Activated CD4-positive, alpha-beta T cell treated with anti-CD3 and anti-CD28 coated beads, Interleukin-2, amount 10 ng/mL, durations not matched to agents 24 days and 14 days (primary cell): ENCODE measurements at regions not wholly inside any gene's neighbourhood (a gene's known extent, or its start where the extent isn't known, plus 50 kb on each side); places are given as distances from the start of the nearest gene placed in this dataset.

ENCODE experiments used
- DNase-seq: peaks from one replicate; pipeline ENCODE4 v3.0.0; 2022
- H3K27ac Mint-ChIP-seq: one replicate; pipeline ENCODE4 v1.8.0; 2022; ENCODE audit warnings: mild to moderate bottlenecking, mixed read lengths
- H3K27me3 Mint-ChIP-seq: one replicate; pipeline ENCODE4 v1.8.0; 2022; ENCODE audit warnings: mixed read lengths
- H3K36me3 Mint-ChIP-seq: one replicate; pipeline ENCODE4 v1.8.0; 2022; ENCODE audit warnings: low read depth, mild to moderate bottlenecking, mixed read lengths
- H3K4me1 Mint-ChIP-seq: one replicate; pipeline ENCODE4 v1.8.0; 2021; ENCODE audit warnings: mixed read lengths
- H3K4me3 Mint-ChIP-seq: one replicate; pipeline ENCODE4 v1.8.0; 2022; ENCODE audit warnings: mild to moderate bottlenecking, moderate library complexity, mixed read lengths
- H3K9me3 Mint-ChIP-seq: one replicate; pipeline ENCODE4 v1.8.0; 2021; ENCODE audit warnings: mixed read lengths
- intact Hi-C: fragments of 100-400 bp; cut with micrococcal nuclease; formaldehyde crosslinking; loops from one replicate; pipeline ENCODE4 v1.15.1; 2023

DNA sequence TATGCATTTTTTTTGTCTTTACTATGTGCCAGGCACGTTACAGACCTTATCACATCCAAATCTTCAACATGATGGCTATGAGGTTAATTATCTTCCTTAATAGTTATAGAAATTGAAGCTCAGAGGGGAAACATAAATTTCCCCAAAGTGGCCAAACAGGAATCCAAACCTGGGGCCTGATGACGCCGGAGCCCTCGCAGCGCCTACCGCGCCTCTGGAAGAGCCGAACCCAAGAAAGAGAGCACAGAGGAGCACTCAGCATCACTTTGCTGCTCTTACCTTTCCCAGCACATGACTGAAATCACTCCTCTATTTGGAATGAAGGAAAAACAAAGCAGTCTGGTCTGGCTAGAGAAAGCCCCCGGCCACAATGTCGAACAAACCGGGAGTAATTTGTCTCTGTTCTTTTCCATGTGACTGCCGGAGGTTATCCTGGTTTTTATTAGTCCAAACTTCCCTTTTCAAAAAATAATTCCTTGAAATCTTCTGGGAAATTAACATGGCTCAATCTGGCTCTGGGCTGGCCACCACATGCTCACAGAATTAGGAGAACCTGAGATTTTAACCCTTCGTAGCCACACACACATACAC lies 195.5 kb downstream of the ADSS2 start:
- no peak for DNase-seq
- peaks cover 3% of the 10 kb centered on the region for H3K4me1 Mint-ChIP-seq
- H3K9me3 Mint-ChIP-seq = no peaks in the 10 kb centered on the region
- H3K27ac Mint-ChIP-seq = no peak overlapping the region
- no peaks in the 10 kb centered on the region for H3K36me3 Mint-ChIP-seq
- H3K4me3 Mint-ChIP-seq = no peak overlapping the region
- peaks cover 4% of the 10 kb centered on the region for H3K27me3 Mint-ChIP-seq
- intact Hi-C loops = no loop called here

- peaks cover 24% of the 10 kb centered on the region for H3K27me3 Mint-ChIP-seq
- no peak overlapping the region for H3K27ac Mint-ChIP-seq
- no peaks in the 10 kb centered on the region for H3K9me3 Mint-ChIP-seq
- DNase-seq = no peak
- intact Hi-C loops = no loop called here
- no peak overlapping the region for H3K4me3 Mint-ChIP-seq
- no peaks in the 10 kb centered on the region for H3K36me3 Mint-ChIP-seq
- no peaks in the 10 kb centered on the region for H3K4me1 Mint-ChIP-seq
Observed at GRCh38 chr1:244264163-244264562, 187.5 kb downstream of the ADSS2 start.

DNA sequence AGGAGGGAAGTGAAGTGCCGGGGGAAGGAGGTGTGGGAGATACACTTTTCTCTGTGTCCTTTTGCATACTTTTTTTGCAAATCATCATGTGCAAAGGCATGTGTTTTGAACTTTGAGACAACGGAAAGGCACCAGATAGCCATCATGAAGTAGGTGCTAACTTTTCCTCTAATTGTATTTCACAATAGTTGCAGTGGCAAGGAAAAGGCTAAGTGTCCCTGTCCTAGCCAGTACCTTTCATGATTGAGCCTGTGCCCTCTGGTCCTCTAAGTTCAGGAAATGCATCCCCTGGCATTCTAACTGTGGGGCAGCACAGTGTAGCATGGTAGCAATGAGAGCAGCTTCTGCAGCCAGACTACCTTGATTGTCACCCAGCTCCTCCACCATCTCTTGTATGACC lies 186.2 kb downstream of the ADSS2 start:
- H3K27ac Mint-ChIP-seq = no peak overlapping the region
- H3K4me3 Mint-ChIP-seq = no peak overlapping the region
- no peak for DNase-seq
- no peaks in the 10 kb centered on the region for H3K36me3 Mint-ChIP-seq
- no peaks in the 10 kb centered on the region for H3K9me3 Mint-ChIP-seq
- intact Hi-C loops = no loop called here
- peaks cover 24% of the 10 kb centered on the region for H3K27me3 Mint-ChIP-seq
- no peaks in the 10 kb centered on the region for H3K4me1 Mint-ChIP-seq

DNA sequence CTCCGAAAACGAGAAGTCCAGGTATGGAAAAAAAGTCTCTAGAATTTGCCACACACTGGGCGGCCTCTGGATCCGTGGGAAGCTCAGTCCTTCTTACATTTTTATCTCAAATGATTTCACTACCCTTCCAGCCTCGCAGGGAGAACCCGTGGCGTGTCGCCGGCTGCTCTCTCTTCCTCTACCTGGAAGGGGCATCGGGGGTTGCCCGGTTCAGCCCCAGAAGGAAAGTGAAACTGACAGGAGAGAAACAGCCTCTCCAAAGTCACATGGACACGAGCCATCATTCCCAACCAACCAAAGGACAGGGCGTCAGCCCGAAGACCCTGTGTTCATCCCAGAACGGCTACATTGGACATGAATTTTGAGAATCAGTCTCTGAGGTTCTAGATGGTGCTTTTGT lies 182.5 kb downstream of the ADSS2 start:
- Mint-ChIP-seq H3K27me3 (peaks cover 5% of the 10 kb centered on the region), H3K4me3 (no peak overlapping the region), H3K4me1 (peaks cover 9% of the 10 kb centered on the region), H3K36me3 (no peaks in the 10 kb centered on the region), H3K27ac (no peak overlapping the region), H3K9me3 (no peaks in the 10 kb centered on the region)
- DNase-seq = no peak
- intact Hi-C loops = no loop called here

GRCh38 chr1:244271004-244271403 lies 180.7 kb downstream of the ADSS2 start:
- intact Hi-C loops = loop anchor here (5.0 to 10.0 kb wide), 3 partner anchors 526 to 856 kb away; no protein-coding TSS in a partner anchor
- Mint-ChIP-seq H3K27ac (no peak overlapping the region), H3K4me1 (peaks cover 9% of the 10 kb centered on the region), H3K27me3 (no peaks in the 10 kb centered on the region), H3K36me3 (no peaks in the 10 kb centered on the region), H3K9me3 (no peaks in the 10 kb centered on the region), H3K4me3 (no peak overlapping the region)
- DNase-seq = no peak

GRCh38 chr1:244271691-244272308 lies 179.9 kb downstream of the ADSS2 start:
- H3K4me3 Mint-ChIP-seq = no peak overlapping the region
- intact Hi-C loops = loop anchor here (2.0 to 10.0 kb wide), 4 partner anchors 223 to 857 kb away; no protein-coding TSS in a partner anchor
- peaks cover 9% of the 10 kb centered on the region for H3K4me1 Mint-ChIP-seq
- H3K9me3 Mint-ChIP-seq = no peaks in the 10 kb centered on the region
- H3K27ac Mint-ChIP-seq = no peak overlapping the region
- no peaks in the 10 kb centered on the region for H3K27me3 Mint-ChIP-seq
- DNase-seq = no peak
- H3K36me3 Mint-ChIP-seq = no peaks in the 10 kb centered on the region

DNA sequence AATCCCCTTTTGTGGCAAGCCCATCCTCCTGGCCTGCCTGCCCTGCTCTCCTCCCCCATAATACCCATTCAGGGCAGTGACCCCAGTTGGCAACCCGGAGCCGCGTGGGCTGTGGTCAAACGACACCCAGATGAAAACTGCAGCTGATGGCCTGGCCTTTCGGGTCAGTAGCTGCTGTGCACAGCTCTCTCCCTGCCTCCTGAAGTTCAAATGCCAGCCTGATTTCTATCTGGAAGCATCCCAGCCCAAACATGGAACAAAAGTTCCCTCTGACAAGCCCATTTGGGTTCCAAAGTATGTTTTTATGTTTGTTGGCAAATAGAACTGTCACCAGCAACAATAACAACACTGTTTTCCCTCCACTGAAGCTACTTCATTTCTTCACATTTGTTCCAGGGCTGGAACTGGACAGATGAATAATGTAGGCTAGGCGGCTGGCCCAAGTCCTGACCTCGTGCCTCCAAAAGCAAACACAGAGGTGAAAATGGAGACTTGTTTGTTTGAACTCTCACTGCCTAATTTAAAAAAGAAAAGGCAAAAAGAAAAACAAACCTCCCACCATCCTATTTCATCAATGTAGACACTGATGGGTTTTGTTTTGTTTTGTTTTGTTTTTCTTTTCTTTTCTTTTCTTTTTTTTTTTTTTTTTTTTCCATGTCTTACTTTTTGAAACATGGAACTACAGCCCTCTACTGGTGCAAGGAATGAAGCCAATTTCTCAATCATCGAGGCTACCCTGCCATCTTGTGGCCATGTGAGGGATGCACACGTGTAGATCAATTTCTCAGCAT lies 179.0 kb downstream of the ADSS2 start:
- Mint-ChIP-seq H3K36me3 (no peaks in the 10 kb centered on the region), H3K9me3 (no peaks in the 10 kb centered on the region), H3K27me3 (peaks cover 1% of the 10 kb centered on the region), H3K4me1 (peaks cover 9% of the 10 kb centered on the region), H3K4me3 (no peak overlapping the region), H3K27ac (no peak overlapping the region)
- DNase-seq = peak; percentile 91
- intact Hi-C loops = loop anchor here (1.0 to 10.0 kb wide), 5 partner anchors 224 to 928 kb away; no protein-coding TSS in a partner anchor

DNA sequence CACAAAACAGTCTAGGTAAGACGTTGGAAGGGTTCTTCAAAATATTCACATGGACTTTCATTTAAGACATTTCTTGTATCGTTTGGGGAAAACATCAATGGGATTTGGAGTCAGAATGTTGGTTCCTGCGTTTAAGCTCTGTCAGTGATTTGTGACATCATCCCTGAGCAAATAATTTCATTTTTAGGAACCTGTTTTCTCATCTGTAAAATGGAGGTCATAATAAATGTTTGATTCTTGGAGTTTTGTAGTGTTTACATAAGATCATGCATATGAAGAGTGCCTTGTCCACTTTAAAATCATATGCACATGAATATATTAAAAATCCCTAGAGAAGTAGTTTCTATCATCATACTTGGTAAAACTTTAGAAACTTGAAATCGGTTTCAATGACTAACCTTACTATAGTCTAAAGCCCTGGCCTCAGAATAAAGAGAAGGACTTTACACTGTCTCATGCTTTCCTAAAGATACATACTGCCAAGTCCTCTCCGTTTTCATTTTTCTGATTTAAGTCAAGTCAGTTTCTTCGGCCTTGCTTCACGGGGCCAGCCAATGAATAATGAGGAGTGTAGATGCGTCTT lies 178.4 kb downstream of the ADSS2 start:
- no peak for DNase-seq
- Mint-ChIP-seq H3K27ac (no peak overlapping the region), H3K36me3 (no peaks in the 10 kb centered on the region), H3K9me3 (no peaks in the 10 kb centered on the region), H3K4me1 (peaks cover 9% of the 10 kb centered on the region), H3K27me3 (peaks cover 2% of the 10 kb centered on the region), H3K4me3 (no peak overlapping the region)
- intact Hi-C loops = loop anchor here (1.0 to 10.0 kb wide), 5 partner anchors 225 to 929 kb away; no protein-coding TSS in a partner anchor

DNA sequence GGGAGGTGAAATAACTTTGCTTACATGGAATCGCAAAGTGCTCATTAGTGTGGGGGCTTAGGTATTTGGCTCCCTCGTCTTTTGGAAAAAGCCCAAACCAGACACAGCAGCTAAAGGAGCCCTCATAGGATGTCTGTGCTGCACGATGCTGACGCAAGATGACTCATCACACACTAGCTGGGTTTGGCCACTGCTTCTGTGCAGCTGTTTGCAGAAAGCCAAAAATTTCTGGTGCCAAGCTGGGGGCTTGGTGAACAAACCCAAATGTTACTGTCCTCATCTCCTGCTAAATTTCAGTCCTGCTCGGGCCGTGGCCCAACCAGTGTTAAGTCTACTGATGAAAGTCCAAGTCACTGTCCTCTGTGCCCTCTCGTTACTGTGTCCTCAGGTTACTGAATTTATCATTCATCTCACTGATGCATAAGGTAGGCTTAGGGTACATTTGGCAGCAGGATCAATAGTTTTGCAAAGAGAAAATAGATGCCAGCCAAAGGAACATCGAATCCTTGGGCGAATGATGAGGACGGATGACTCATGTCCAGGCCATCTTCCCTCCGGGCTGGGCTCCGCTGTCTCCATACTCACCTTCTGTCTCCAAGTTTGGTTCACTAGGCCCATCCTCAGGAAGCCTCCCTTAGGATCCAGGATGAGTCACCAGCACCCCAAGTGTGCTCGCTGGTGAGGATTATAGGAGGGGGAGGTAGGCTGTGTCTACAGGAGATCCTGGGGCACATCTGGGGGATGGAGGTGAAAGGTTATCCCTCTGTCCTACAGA lies 177.7 kb downstream of the ADSS2 start:
- no peak for DNase-seq
- Mint-ChIP-seq H3K9me3 (no peaks in the 10 kb centered on the region), H3K4me1 (peaks cover 9% of the 10 kb centered on the region), H3K27me3 (peaks cover 2% of the 10 kb centered on the region), H3K4me3 (no peak overlapping the region), H3K36me3 (no peaks in the 10 kb centered on the region), H3K27ac (no peak overlapping the region)
- intact Hi-C loops = loop anchor here (1.0 to 10.0 kb wide), 5 partner anchors 225 to 930 kb away; no protein-coding TSS in a partner anchor

GRCh38 chr1:244276646-244277045 lies 175.1 kb downstream of the ADSS2 start:
- Mint-ChIP-seq H3K9me3 (no peaks in the 10 kb centered on the region), H3K36me3 (no peaks in the 10 kb centered on the region), H3K4me1 (peaks cover 9% of the 10 kb centered on the region), H3K27ac (no peak overlapping the region), H3K27me3 (peaks cover 4% of the 10 kb centered on the region), H3K4me3 (no peak overlapping the region)
- DNase-seq = no peak
- intact Hi-C loops = loop anchor here (10.0 kb wide), 2 partner anchors 532 to 862 kb away; no protein-coding TSS in a partner anchor

GRCh38 chr1:244280201-244280600 lies 171.5 kb downstream of the ADSS2 start:
- Mint-ChIP-seq H3K4me1 (no peaks in the 10 kb centered on the region), H3K27ac (no peak overlapping the region), H3K27me3 (peaks cover 4% of the 10 kb centered on the region), H3K36me3 (no peaks in the 10 kb centered on the region), H3K4me3 (no peak overlapping the region), H3K9me3 (no peaks in the 10 kb centered on the region)
- no peak for DNase-seq
- intact Hi-C loops = no loop called here

DNA sequence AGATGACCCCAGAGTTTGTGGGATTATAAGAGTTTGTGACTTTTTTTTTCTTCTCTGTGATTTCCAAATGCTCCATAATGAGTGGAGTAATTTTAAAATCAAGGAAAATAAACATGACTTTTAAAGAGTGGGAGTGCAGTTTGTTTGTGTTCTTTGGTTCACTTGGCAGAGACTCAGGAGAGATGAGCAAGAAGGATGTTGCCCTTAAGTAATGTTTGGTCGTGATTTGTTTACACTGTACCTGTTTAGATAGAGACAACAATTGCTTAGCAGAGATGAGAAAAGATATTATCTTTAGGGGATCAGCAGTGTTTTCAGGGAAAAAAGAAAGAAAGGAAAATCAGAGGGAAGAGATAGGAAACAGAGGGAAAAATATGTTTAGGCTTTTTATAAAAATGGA lies 170.8 kb downstream of the ADSS2 start:
- H3K9me3 Mint-ChIP-seq = no peaks in the 10 kb centered on the region
- H3K36me3 Mint-ChIP-seq = no peaks in the 10 kb centered on the region
- no peak overlapping the region for H3K27ac Mint-ChIP-seq

DNA sequence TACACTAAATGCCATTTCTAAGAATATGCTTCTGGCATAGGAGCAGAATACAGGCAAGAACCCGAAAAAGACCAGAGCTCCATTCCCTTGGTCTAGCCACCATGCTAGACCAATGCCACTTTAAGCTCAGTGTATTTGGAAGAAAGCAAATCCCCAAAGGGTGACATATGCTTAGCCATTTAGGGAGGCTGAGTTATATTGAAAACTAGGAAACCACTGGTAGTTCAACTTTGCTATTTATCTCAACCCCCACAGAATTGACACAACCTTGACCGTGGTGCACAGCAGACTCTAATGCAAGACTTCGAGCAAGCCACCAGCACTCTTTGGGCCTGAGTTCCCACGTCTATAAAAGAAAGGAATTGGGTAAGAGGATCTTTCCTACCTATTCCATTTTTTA lies 167.9 kb downstream of the ADSS2 start:
- H3K27me3 Mint-ChIP-seq = peaks cover 1% of the 10 kb centered on the region
- intact Hi-C loops = no loop called here
- H3K4me3 Mint-ChIP-seq = no peak overlapping the region
- no peaks in the 10 kb centered on the region for H3K36me3 Mint-ChIP-seq
- H3K27ac Mint-ChIP-seq = no peak overlapping the region
- no peaks in the 10 kb centered on the region for H3K4me1 Mint-ChIP-seq
- DNase-seq = no peak
- H3K9me3 Mint-ChIP-seq = peaks cover 2% of the 10 kb centered on the region

More for the DNA sequence above, 170.8 kb downstream of the ADSS2 start:
- intact Hi-C loops = no loop called here
- Mint-ChIP-seq H3K4me1 (no peaks in the 10 kb centered on the region), H3K4me3 (no peak overlapping the region), H3K27me3 (peaks cover 4% of the 10 kb centered on the region)
- no peak for DNase-seq
